HG03103 (cell line): ENCODE measurements at regions not wholly inside any gene's neighbourhood (a gene's known extent, or its start where the extent isn't known, plus 50 kb on each side); places are given as distances from the start of the nearest gene placed in this dataset.
"Not testable (repeated sequence)": the region's sequence is repeated elsewhere in the genome, so short reads cannot be mapped to it uniquely, and the experiment has no call there.

Source experiments
- ATAC-seq: cut with Tn5 transposase; IDR thresholded peaks from one replicate; pipeline ENCODE4 v1.9.1; 2021; ENCODE audit warnings: low read depth; ENCODE audit not compliant: unreplicated experiment

GRCh38 chr13:111007209-111007608, 92.3 kb upstream of the ANKRD10 start:
- ATAC-seq, result no peak

DNA sequence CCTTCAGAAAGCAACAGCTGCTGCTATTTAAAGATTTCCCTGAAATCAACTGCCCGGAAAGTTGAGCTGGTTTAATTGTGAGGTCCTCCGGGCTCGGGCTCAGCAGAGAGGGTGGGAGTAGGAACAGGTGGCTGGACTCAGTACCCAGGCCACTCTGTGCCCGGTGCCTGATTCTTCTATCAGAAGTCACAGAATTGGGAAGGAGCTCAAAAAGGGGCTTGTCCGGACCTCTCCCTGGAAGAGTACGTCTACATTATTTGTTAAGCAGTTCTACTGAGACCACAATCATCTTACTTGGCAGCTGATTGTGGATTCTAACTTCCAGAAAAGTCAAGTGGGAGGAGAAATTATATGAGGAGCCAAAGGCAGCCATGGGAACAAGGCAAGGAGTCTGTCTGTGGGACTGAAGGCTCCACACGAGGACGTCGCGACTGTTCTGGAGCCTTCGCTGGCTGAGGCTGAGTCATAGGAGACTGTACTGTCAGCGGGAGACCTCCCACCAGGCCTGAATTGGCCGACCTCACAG, 91.7 kb upstream of the ANKRD10 start:
- no peak for ATAC-seq

- no peak for ATAC-seq
These were observed 91.1 kb upstream of the ANKRD10 start for GRCh38 chr13:111005808-111006505.

GRCh38 chr13:111005364-111005763, 90.5 kb upstream of the ANKRD10 start:
- no peak for ATAC-seq

- no peak for ATAC-seq
These were observed 89.6 kb upstream of the ANKRD10 start for GRCh38 chr13:111004444-111004843.

DNA sequence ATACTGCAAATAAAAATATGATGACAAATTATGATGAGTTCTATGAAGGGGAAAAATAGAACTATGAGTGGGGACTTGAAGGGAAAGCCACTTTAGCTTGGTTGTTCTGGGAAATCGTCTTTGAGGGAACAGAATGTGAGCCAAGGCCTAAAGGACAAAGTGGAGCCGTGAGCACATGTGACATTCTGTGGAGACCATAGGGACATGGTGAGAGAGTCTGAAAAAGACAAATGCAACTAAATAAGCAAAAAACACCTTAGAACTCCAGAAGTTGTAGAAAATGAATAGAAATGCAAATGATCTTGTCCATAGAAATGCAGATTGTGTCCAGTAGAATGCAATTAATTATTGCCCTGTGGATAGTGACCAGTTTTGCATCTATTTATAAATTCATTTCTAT, 86.8 kb upstream of the ANKRD10 start:
- no peak for ATAC-seq

DNA sequence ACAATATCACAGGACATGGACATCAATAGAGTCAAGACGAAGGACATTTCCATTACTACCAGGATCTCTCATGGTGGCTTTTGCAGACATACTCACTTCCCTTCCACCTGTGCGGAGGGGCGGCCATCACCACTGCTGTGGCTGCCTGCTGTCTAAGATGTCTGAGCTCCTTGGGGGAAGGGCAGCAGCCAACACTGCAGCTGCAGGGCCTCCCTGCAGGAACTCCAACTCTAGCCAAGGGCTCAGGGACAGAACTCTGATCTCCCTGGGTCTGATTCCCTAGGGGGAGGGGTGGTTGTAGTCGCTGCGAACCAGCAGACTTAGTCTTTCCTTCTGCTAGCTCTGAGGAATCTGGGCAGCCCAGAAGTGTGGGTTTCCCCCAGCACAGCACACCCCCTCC, 78.9 kb upstream of the ANKRD10 start:
- ATAC-seq, result no peak

GRCh38 chr13:110991991-110992508, 77.2 kb upstream of the ANKRD10 start:
- ATAC-seq, result no peak

- no peak for ATAC-seq
These were observed 74.5 kb upstream of the ANKRD10 start for GRCh38 chr13:110989331-110989730.

GRCh38 chr13:110985541-110985940, 70.7 kb upstream of the ANKRD10 start:
- ATAC-seq, result no peak

GRCh38 chr13:110984798-110985197, 69.9 kb upstream of the ANKRD10 start:
- ATAC-seq, result no peak

DNA sequence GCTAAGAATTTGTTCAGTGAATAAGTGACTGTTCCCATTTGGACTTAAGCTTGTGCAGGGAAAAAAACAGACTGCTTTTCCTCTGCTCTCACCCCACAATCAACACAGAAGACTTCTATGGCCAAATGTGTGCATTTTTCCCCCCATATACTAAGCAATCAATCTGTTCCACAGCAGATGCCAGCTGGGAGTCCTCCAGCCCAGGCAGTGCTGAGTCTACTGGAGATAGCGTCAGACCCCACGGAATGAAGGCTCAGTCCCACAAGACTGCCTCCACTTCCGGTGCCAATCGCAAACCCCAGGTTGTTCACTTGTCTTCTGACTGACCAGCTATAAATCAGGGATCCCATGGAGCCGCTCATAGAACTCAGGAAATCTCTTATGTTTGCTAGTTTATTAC, 69.5 kb upstream of the ANKRD10 start:
- no peak for ATAC-seq

- no peak for ATAC-seq
These were observed 68.4 kb upstream of the ANKRD10 start for GRCh38 chr13:110983241-110983640.

DNA sequence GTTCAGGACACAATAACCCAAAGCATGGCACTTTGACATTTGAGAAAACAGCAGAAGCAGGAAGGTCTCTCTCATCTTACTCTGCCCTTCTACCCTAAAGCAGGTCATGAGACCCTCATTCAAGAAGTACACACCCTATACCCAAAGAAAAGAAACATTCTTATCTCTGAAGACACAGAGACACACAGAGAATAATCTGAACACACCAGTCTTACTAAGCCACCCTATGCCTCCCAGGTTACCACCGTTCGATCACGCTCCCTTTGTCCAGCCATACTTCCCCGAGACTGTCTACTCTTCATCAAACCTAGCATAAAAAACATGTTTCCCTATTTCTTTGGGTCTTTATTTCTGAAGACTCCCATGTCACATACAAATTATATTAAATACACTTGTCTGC, 66.5 kb upstream of the ANKRD10 start:
- ATAC-seq, result no peak

GRCh38 chr13:110980921-110981320, 66.1 kb upstream of the ANKRD10 start:
- ATAC-seq, result no peak

- not testable (repeated sequence) for ATAC-seq
These were observed 64.3 kb upstream of the ANKRD10 start for GRCh38 chr13:110979149-110979548.

DNA sequence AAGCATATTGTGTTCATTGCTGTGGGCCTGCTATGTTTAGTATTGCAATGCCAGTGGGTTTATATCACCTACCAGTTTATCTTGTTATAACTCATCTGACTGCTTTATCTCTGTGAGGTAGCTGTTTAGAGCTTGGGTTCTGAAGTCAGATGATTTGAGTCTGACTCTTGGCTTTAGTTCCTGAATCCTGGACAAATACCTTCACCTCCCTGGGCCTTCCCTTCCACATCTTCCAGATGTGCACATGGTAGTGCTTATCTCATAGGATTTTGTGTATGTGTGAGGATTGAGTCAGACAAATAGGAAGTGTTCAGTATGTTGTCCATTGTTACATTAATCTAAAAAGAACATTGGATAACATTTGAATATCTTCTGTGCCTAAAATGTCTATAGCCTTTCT, 63.5 kb upstream of the ANKRD10 start:
- no peak for ATAC-seq

DNA sequence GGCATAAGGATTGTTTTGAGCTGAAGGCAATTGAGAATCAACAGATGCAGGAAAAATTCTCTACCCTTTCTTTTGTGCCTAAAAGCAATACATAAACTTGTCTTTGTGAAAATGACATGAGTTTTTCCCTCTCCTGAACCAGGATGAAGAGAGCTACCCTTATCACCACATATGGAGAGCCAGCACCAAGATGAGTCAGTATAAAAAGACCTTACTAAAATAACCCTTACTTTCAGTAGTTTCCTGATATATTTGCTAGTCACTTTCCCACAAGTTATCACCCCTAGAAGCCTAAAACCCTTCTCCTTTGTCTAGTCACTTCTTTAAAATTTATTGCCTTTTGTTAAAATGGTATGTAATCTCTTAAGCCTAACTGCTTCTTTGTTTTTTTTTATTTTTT, 61.9 kb upstream of the ANKRD10 start:
- ATAC-seq, result no peak

DNA sequence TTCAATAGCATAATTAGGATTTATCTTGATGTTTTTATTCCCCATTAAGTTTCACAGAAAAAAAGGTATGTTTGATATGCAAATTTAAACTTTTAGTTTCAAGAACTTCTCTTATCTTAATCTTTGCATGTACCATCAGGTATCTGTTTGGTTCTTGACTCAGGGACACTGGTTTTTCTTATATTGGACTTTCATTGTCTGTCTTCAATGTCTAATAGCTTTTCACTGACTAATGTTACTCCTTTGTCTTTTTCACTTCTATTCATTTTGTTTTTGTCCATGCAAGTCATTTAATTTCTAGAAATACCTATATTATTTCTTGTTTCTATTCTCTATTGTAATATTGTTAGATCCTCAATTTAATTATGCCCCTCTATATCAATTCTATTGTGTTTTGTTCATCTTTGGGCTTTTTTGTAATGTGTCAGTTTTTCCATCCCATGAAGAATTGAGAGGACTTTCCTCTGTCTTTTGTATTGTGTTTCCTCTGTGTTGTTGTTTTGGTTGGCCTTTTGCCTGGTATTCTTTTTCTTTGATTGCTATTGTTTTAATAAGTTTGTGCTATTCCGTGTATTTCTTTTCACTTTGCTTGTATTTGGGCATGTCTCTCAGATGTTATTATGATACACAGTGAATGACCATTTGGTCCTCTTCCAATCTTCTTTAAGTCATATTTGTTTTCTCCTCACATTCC, 58.3 kb upstream of the ANKRD10 start:
- no peak for ATAC-seq

- no peak for ATAC-seq
These were observed 56.6 kb upstream of the ANKRD10 start for GRCh38 chr13:110971486-110971885.

DNA sequence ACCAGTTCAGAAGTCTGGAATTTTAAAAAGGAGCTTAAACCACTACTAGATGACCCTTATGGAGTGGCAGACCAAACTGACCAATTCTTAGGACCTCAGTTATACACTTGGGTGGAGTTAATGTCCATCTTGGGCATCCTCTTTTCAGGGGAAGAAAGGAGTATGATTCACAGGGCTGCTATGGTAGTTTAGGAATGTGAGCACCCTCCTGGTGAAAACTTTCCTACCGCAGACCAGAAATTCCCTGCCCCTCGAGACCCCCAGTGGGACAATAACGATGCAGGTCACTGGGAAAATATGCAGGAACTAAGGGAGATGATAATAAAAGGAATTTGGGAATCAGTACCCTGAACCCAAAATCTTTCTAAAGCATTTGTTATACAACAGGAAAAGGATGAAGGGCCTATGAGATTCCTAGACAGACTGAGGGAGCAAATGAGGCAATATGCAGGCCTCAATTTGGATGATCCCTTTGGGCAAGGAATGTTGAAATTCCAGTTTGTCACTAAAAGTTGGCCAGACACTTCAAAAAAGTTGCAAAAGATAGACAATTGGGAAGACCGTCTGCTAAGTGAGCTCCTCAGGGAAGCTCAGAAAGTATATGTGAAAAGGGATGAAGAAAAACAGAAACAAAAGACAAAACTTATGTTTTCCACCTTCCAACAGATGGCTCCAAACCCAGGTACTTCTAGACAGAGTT, 52.4 kb upstream of the ANKRD10 start:
- not testable (repeated sequence) for ATAC-seq
